ENCODE measurements at regions not wholly inside any gene's neighbourhood (a gene's known extent, or its start where the extent isn't known, plus 50 kb on each side); places are given as distances from the start of the nearest gene placed in this dataset.

DNA sequence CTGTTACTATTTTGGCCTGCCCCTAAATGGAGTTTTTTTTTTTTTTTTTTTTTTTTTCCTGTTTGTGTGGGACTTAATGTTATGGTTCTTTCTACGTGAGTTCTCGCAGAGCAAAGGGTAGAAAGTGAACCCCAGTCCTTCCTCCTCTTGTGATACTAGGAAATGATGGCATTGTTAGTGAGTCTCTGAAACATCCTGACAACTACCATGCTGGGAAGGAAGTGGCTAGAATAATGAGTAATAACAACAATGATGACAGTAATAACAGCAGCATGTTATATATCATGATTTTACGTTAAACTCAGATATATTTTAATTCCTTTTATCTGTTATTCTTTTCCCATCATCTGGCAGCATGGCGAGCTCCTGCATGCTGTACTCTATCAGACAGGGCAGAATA is 216.2 kb upstream of the LINC00305 start:
- TF ChIP-seq, protein P1, sequence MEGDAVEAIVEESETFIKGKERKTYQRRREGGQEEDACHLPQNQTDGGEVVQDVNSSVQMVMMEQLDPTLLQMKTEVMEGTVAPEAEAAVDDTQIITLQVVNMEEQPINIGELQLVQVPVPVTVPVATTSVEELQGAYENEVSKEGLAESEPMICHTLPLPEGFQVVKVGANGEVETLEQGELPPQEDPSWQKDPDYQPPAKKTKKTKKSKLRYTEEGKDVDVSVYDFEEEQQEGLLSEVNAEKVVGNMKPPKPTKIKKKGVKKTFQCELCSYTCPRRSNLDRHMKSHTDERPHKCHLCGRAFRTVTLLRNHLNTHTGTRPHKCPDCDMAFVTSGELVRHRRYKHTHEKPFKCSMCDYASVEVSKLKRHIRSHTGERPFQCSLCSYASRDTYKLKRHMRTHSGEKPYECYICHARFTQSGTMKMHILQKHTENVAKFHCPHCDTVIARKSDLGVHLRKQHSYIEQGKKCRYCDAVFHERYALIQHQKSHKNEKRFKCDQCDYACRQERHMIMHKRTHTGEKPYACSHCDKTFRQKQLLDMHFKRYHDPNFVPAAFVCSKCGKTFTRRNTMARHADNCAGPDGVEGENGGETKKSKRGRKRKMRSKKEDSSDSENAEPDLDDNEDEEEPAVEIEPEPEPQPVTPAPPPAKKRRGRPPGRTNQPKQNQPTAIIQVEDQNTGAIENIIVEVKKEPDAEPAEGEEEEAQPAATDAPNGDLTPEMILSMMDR (IDR thresholded peaks at IDR 0.05; ENCODE audit: poor library complexity), result no peak
- TF ChIP-seq EZH2 (IDR thresholded peaks at IDR 0.05; ENCODE audit: borderline replicate concordance), result no peak

Data from hepatocyte (in vitro differentiated cells).